ENCODE measurements at regions not wholly inside any gene's neighbourhood (a gene's known extent, or its start where the extent isn't known, plus 50 kb on each side); places are given as distances from the start of the nearest gene placed in this dataset.
A peak's percentile ranks its signal among the peaks of the same experiment; 100 is the strongest.

- Mint-ChIP-seq H3K27ac (no peak overlapping the region), H3K36me3 (ENCODE audit: low read depth) (no peaks in the 10 kb centered on the region), H3K4me1 (peaks cover 10% of the 10 kb centered on the region), H3K4me3 (no peak overlapping the region), H3K9me3 (peaks cover 7% of the 10 kb centered on the region), H3K27me3 (peaks cover 26% of the 10 kb centered on the region)
- DNase-seq: no peak
- intact Hi-C loops (cut with micrococcal nuclease): no loop called here
Measured at GRCh38 chr13:111006506-111007031, 91.7 kb upstream of the ANKRD10 start.

GRCh38 chr13:111005808-111006505 is 91.1 kb upstream of the ANKRD10 start:
- Mint-ChIP-seq H3K36me3 (ENCODE audit: low read depth) (no peaks in the 10 kb centered on the region), H3K27ac (no peak overlapping the region), H3K4me1 (peaks cover 4% of the 10 kb centered on the region), H3K27me3 (peaks cover 29% of the 10 kb centered on the region), H3K4me3 (no peak overlapping the region), H3K9me3 (peaks cover 3% of the 10 kb centered on the region)
- intact Hi-C loops (cut with micrococcal nuclease): no loop called here
- no peak for DNase-seq

- intact Hi-C loops (cut with micrococcal nuclease): no loop called here
- Mint-ChIP-seq H3K27ac (no peak overlapping the region), H3K4me3 (no peak overlapping the region), H3K27me3 (peaks cover 33% of the 10 kb centered on the region), H3K36me3 (ENCODE audit: low read depth) (no peaks in the 10 kb centered on the region), H3K4me1 (peaks cover 4% of the 10 kb centered on the region), H3K9me3 (no peaks in the 10 kb centered on the region)
- DNase-seq: no peak
Measured at GRCh38 chr13:111005364-111005763, 90.5 kb upstream of the ANKRD10 start.

GRCh38 chr13:111004444-111004843 is 89.6 kb upstream of the ANKRD10 start:
- Mint-ChIP-seq H3K27me3 (peaks cover 32% of the 10 kb centered on the region), H3K27ac (no peak overlapping the region), H3K9me3 (no peaks in the 10 kb centered on the region), H3K4me1 (peaks cover 4% of the 10 kb centered on the region), H3K36me3 (ENCODE audit: low read depth) (no peaks in the 10 kb centered on the region), H3K4me3 (no peak overlapping the region)
- no peak for DNase-seq
- intact Hi-C loops (cut with micrococcal nuclease): no loop called here

GRCh38 chr13:111001636-111002035 is 86.8 kb upstream of the ANKRD10 start:
- DNase-seq: no peak
- Mint-ChIP-seq H3K27ac (no peak overlapping the region), H3K36me3 (ENCODE audit: low read depth) (no peaks in the 10 kb centered on the region), H3K27me3 (peaks cover 45% of the 10 kb centered on the region), H3K4me3 (no peak overlapping the region), H3K4me1 (peaks cover 2% of the 10 kb centered on the region), H3K9me3 (peaks cover 7% of the 10 kb centered on the region)
- intact Hi-C loops (cut with micrococcal nuclease): no loop called here

GRCh38 chr13:110993788-110994187 is 78.9 kb upstream of the ANKRD10 start:
- Mint-ChIP-seq H3K4me1 (no peaks in the 10 kb centered on the region), H3K9me3 (peaks cover 10% of the 10 kb centered on the region), H3K36me3 (ENCODE audit: low read depth) (no peaks in the 10 kb centered on the region), H3K4me3 (no peak overlapping the region), H3K27ac (no peak overlapping the region), H3K27me3 (peaks cover 49% of the 10 kb centered on the region)
- DNase-seq: no peak
- intact Hi-C loops (cut with micrococcal nuclease): no loop called here

- DNase-seq: peak; percentile 40
- Mint-ChIP-seq H3K4me3 (no peak overlapping the region), H3K27ac (no peak overlapping the region), H3K36me3 (ENCODE audit: low read depth) (no peaks in the 10 kb centered on the region), H3K27me3 (peaks cover 41% of the 10 kb centered on the region), H3K4me1 (no peaks in the 10 kb centered on the region), H3K9me3 (peaks cover 6% of the 10 kb centered on the region)
- intact Hi-C loops (cut with micrococcal nuclease): no loop called here
Measured at GRCh38 chr13:110991991-110992508, 77.2 kb upstream of the ANKRD10 start.

- intact Hi-C loops (cut with micrococcal nuclease): no loop called here
- Mint-ChIP-seq H3K36me3 (ENCODE audit: low read depth) (no peaks in the 10 kb centered on the region), H3K9me3 (no peaks in the 10 kb centered on the region), H3K4me3 (no peak overlapping the region), H3K27ac (no peak overlapping the region), H3K4me1 (no peaks in the 10 kb centered on the region), H3K27me3 (peaks cover 24% of the 10 kb centered on the region)
- no peak for DNase-seq
Measured at GRCh38 chr13:110989331-110989730, 74.5 kb upstream of the ANKRD10 start.

- intact Hi-C loops (cut with micrococcal nuclease): no loop called here
- Mint-ChIP-seq H3K4me3 (no peak overlapping the region), H3K27me3 (peaks cover 37% of the 10 kb centered on the region)
Measured at GRCh38 chr13:110985541-110985940, 70.7 kb upstream of the ANKRD10 start.

GRCh38 chr13:110984798-110985197 is 69.9 kb upstream of the ANKRD10 start:
- no peak overlapping the region for H3K27ac Mint-ChIP-seq
- H3K27me3 Mint-ChIP-seq: peaks cover 37% of the 10 kb centered on the region
- no peak for DNase-seq
- no peaks in the 10 kb centered on the region for H3K36me3 Mint-ChIP-seq (ENCODE audit: low read depth)
- no peaks in the 10 kb centered on the region for H3K9me3 Mint-ChIP-seq
- intact Hi-C loops (cut with micrococcal nuclease): no loop called here
- H3K4me1 Mint-ChIP-seq: no peaks in the 10 kb centered on the region
- H3K4me3 Mint-ChIP-seq: no peak overlapping the region

More at GRCh38 chr13:110985541-110985940, 70.7 kb upstream of the ANKRD10 start:
- Mint-ChIP-seq H3K4me1 (no peaks in the 10 kb centered on the region), H3K9me3 (no peaks in the 10 kb centered on the region), H3K27ac (no peak overlapping the region), H3K36me3 (ENCODE audit: low read depth) (no peaks in the 10 kb centered on the region)
- DNase-seq: no peak

- no peak overlapping the region for H3K4me3 Mint-ChIP-seq
- no peak for DNase-seq
- intact Hi-C loops (cut with micrococcal nuclease): no loop called here
- H3K27ac Mint-ChIP-seq: no peak overlapping the region
- H3K27me3 Mint-ChIP-seq: peaks cover 36% of the 10 kb centered on the region
- H3K4me1 Mint-ChIP-seq: no peaks in the 10 kb centered on the region
- H3K9me3 Mint-ChIP-seq: no peaks in the 10 kb centered on the region
- H3K36me3 Mint-ChIP-seq (ENCODE audit: low read depth): no peaks in the 10 kb centered on the region
Measured at GRCh38 chr13:110984381-110984780, 69.5 kb upstream of the ANKRD10 start.

- Mint-ChIP-seq H3K4me1 (no peaks in the 10 kb centered on the region), H3K36me3 (ENCODE audit: low read depth) (no peaks in the 10 kb centered on the region), H3K4me3 (no peak overlapping the region), H3K27me3 (peaks cover 40% of the 10 kb centered on the region), H3K27ac (no peak overlapping the region), H3K9me3 (peaks cover 4% of the 10 kb centered on the region)
- intact Hi-C loops (cut with micrococcal nuclease): no loop called here
- DNase-seq: no peak
Measured at GRCh38 chr13:110983241-110983640, 68.4 kb upstream of the ANKRD10 start.

- Mint-ChIP-seq H3K4me3 (no peak overlapping the region), H3K36me3 (ENCODE audit: low read depth) (peaks cover 2% of the 10 kb centered on the region), H3K27ac (no peak overlapping the region), H3K9me3 (peaks cover 8% of the 10 kb centered on the region), H3K4me1 (peaks cover 1% of the 10 kb centered on the region), H3K27me3 (peaks cover 33% of the 10 kb centered on the region)
- no peak for DNase-seq
- intact Hi-C loops (cut with micrococcal nuclease): no loop called here
Measured at GRCh38 chr13:110981379-110981778, 66.5 kb upstream of the ANKRD10 start.

GRCh38 chr13:110980921-110981320 is 66.1 kb upstream of the ANKRD10 start:
- Mint-ChIP-seq H3K27me3 (peaks cover 36% of the 10 kb centered on the region), H3K9me3 (peaks cover 8% of the 10 kb centered on the region), H3K4me3 (no peak overlapping the region), H3K27ac (no peak overlapping the region), H3K4me1 (peaks cover 1% of the 10 kb centered on the region), H3K36me3 (ENCODE audit: low read depth) (peaks cover 3% of the 10 kb centered on the region)
- DNase-seq: peak; percentile 45
- intact Hi-C loops (cut with micrococcal nuclease): no loop called here
